Muscle layer of duodenum (tissue), 2 donors: ENCODE measurements at regions not wholly inside any gene's neighbourhood (a gene's known extent, or its start where the extent isn't known, plus 50 kb on each side); places are given as distances from the start of the nearest gene placed in this dataset.

Experiments
- H3K27ac ChIP-seq: one replicate; pipeline ENCODE4 v1.7.0; 2013; ENCODE audit warnings: mild to moderate bottlenecking, low read length
- H3K27me3 ChIP-seq: one replicate; pipeline ENCODE4 v1.7.0; 2013; ENCODE audit warnings: low read depth, mild to moderate bottlenecking, control low read depth, low read length
- H3K36me3 ChIP-seq, 2 donors: one replicate each; pipeline ENCODE4 v1.7.0; 2013; ENCODE audit warnings: low read length in 2 of 2, control low read depth in 1 of 2, mild to moderate bottlenecking in 1 of 2; ENCODE audit not compliant: insufficient read depth in 2 of 2, control insufficient read depth in 1 of 2
- H3K4me1 ChIP-seq, 2 donors: one replicate each; pipeline ENCODE4 v1.7.0; 2013; ENCODE audit warnings: low read length in 2 of 2, mild to moderate bottlenecking in 2 of 2, control low read depth in 1 of 2, moderate library complexity in 1 of 2; ENCODE audit not compliant: insufficient read depth in 2 of 2, control insufficient read depth in 1 of 2
- H3K4me3 ChIP-seq, 2 donors: one replicate each; pipeline ENCODE4 v1.7.0; 2013; ENCODE audit warnings: low read length in 2 of 2, low read depth in 1 of 2, mild to moderate bottlenecking in 1 of 2
- H3K9me3 ChIP-seq, 2 donors: one replicate each; pipeline ENCODE4 v1.7.0; 2013; ENCODE audit warnings: low read length in 2 of 2, control low read depth in 1 of 2, mild to moderate bottlenecking in 1 of 2; ENCODE audit not compliant: control insufficient read depth in 1 of 2
- donor health status: healthy.

DNA sequence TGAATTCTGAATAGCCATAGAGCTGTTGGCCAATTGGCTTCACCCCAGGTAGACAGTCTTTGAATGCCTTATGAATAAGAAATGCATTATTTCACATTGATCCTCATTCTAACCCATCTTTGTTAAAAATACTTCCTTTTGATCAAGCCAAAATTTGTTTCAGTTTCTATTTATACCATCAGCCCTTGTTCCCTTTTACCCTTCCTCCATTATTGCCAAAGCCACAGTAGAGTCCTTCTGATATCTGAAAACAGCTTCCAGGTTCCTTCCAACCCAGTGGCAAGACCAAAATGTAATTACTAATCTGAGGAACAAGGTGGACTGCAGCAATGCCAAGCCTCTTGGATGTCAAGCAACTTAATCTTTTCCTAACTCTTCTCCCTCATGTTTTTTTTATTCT lies 458.8 kb downstream of the BUD13 start:
- H3K4me1 ChIP-seq: peaks cover 0 to 17% of the 10 kb centered on the region in 2 donors
- H3K27me3 ChIP-seq: no peaks in the 10 kb centered on the region

GRCh38 chr11:116312570-116313391 lies 460.0 kb downstream of the BUD13 start:
- no peaks in the 10 kb centered on the region for H3K27me3 ChIP-seq
- no peak overlapping the region for H3K27ac ChIP-seq
- H3K4me1 ChIP-seq: peaks cover 0 to 17% of the 10 kb centered on the region in 2 donors
- no peaks in the 10 kb centered on the region for H3K36me3 ChIP-seq
- no peaks in the 10 kb centered on the region for H3K9me3 ChIP-seq
- peak overlapping the region in 1 of 2 donors; percentile 16 for H3K4me3 ChIP-seq

More for the DNA sequence above, 458.8 kb downstream of the BUD13 start:
- no peaks in the 10 kb centered on the region for H3K9me3 ChIP-seq
- no peaks in the 10 kb centered on the region for H3K36me3 ChIP-seq
- no peak overlapping the region for H3K27ac ChIP-seq
- H3K4me3 ChIP-seq: no peak overlapping the region

GRCh38 chr11:116311206-116311605 lies 461.6 kb downstream of the BUD13 start:
- Histone ChIP-seq H3K27me3 (no peaks in the 10 kb centered on the region), H3K27ac (no peak overlapping the region), H3K4me1 (peaks cover 0 to 17% of the 10 kb centered on the region in 2 donors), H3K9me3 (no peaks in the 10 kb centered on the region), H3K4me3 (no peak overlapping the region), H3K36me3 (no peaks in the 10 kb centered on the region)

DNA sequence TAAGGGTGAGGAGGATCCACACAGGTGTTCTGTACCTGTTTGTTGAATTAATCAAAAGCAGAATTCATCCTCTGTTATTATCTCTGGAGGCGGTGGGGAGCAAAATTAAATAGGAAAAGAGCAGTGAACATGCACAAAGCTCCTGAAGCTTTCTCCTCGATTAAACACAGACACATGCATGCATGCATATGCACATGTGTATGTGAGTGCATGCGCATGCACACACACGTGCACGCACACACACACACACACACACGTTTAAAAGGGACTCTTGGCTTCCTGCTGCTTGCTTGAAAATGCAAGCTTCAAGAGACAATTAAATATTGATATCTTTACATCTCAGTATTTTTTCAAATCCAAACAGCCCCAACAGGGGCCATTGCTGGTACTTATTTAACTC lies 462.1 kb downstream of the BUD13 start:
- H3K4me1 ChIP-seq: peaks cover 0 to 17% of the 10 kb centered on the region in 2 donors
- H3K27me3 ChIP-seq: no peaks in the 10 kb centered on the region
- no peaks in the 10 kb centered on the region for H3K9me3 ChIP-seq
- no peak overlapping the region for H3K4me3 ChIP-seq
- no peak overlapping the region for H3K27ac ChIP-seq
- no peaks in the 10 kb centered on the region for H3K36me3 ChIP-seq

DNA sequence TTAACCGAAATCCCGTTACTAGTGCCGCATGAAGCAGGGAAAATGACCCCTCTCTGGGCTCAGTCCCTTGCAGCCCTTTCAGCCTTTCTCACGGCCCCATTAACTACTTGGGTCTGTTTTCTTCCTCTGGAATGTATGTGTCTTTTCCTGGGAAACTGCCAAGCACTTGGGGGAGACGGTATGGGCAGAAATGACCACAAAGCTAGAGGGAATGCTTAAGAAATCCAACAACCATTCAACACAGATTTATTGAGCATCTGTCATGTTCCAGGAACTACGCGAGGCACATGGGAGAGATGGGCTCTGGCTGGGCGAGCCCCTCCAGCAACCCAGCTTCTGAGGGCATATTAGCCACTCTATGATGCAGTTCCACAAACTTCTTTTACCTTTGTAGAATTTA lies 462.6 kb downstream of the BUD13 start:
- Histone ChIP-seq H3K27ac (no peak overlapping the region), H3K4me3 (no peak overlapping the region), H3K27me3 (no peaks in the 10 kb centered on the region), H3K4me1 (peaks cover 0 to 17% of the 10 kb centered on the region in 2 donors), H3K9me3 (no peaks in the 10 kb centered on the region), H3K36me3 (no peaks in the 10 kb centered on the region)

- H3K4me3 ChIP-seq: no peak overlapping the region
- no peaks in the 10 kb centered on the region for H3K36me3 ChIP-seq
- H3K4me1 ChIP-seq: peaks cover 0 to 17% of the 10 kb centered on the region in 2 donors
- H3K27me3 ChIP-seq: no peaks in the 10 kb centered on the region
- no peaks in the 10 kb centered on the region for H3K9me3 ChIP-seq
- H3K27ac ChIP-seq: no peak overlapping the region
Observed at GRCh38 chr11:116309446-116309845, 463.3 kb downstream of the BUD13 start.

GRCh38 chr11:116302756-116303155 lies 470.0 kb downstream of the BUD13 start:
- no peaks in the 10 kb centered on the region for H3K4me1 ChIP-seq
- H3K27me3 ChIP-seq: no peaks in the 10 kb centered on the region
- H3K4me3 ChIP-seq: no peak overlapping the region
- no peaks in the 10 kb centered on the region for H3K9me3 ChIP-seq
- no peaks in the 10 kb centered on the region for H3K36me3 ChIP-seq
- no peak overlapping the region for H3K27ac ChIP-seq

GRCh38 chr11:116301141-116301540 lies 471.6 kb downstream of the BUD13 start:
- Histone ChIP-seq H3K4me1 (no peaks in the 10 kb centered on the region), H3K27ac (no peak overlapping the region), H3K9me3 (no peaks in the 10 kb centered on the region), H3K36me3 (no peaks in the 10 kb centered on the region), H3K4me3 (no peak overlapping the region), H3K27me3 (no peaks in the 10 kb centered on the region)

DNA sequence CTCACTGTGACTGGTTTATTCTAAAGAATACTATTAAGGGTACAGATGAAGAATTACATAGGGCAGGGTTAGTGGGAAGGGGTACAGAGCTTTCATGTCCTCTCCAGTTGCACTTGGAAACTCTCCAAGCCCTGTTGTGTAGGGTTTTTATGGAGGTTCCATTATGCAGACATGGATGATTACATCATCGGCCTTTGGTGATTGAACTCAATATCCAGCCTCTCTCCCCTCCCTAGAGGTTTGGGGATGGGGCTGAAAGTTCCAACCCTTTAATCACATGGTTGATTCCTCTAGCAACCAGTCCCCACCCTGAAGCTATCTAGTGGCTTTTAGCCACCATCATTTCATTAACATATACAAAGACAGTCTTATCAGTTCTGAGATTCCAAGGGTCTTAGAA lies 472.6 kb downstream of the BUD13 start:
- no peak overlapping the region for H3K27ac ChIP-seq
- no peaks in the 10 kb centered on the region for H3K27me3 ChIP-seq
- no peaks in the 10 kb centered on the region for H3K4me1 ChIP-seq
- H3K9me3 ChIP-seq: no peaks in the 10 kb centered on the region
- H3K4me3 ChIP-seq: no peak overlapping the region
- H3K36me3 ChIP-seq: no peaks in the 10 kb centered on the region

DNA sequence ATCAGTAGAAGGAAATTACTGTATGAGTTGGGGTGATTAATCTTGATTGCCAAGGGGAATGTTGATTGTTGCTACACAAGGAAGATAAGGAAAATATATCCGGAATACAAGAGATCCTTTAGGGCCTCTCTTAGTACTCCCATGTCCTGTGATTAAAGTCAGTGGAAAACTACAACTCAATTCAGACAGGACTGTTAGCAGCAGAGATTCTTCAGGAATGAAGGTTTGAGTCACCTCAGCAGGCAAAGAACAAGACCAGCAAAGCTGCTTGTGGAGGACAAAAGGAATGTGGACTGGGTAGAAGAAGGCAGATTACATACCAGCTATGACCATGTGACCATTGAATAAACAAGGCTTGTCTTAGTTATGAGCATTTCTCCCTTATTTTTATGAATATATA lies 478.2 kb downstream of the BUD13 start:
- Histone ChIP-seq H3K9me3 (peaks cover 0 to 6% of the 10 kb centered on the region in 2 donors), H3K27ac (no peak overlapping the region), H3K4me3 (no peak overlapping the region), H3K27me3 (no peaks in the 10 kb centered on the region), H3K4me1 (no peaks in the 10 kb centered on the region), H3K36me3 (no peaks in the 10 kb centered on the region)

GRCh38 chr11:116287866-116288265 lies 484.9 kb downstream of the BUD13 start:
- H3K4me1 ChIP-seq: no peaks in the 10 kb centered on the region
- no peak overlapping the region for H3K4me3 ChIP-seq
- no peaks in the 10 kb centered on the region for H3K27me3 ChIP-seq

DNA sequence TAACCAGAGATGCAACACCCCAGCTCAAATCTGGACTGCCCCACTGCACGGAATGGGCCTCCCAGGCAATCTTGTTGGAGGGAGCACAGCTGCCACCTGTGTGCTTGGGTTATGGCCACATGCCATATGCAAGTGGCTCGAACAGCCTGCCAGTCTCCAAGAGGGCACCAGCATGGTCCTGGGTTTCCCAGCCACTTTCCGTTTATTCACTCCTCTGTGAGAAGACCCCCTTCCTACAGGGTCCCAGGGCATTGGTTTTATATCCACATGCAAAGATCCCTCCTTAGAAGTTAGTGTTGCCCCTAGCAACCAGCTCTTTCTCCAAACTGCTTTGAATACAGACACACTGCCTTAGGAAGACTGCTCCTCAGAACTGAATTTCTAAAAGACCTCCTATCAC lies 487.8 kb downstream of the BUD13 start:
- Histone ChIP-seq H3K27me3 (no peaks in the 10 kb centered on the region), H3K4me3 (no peak overlapping the region), H3K27ac (no peak overlapping the region), H3K36me3 (no peaks in the 10 kb centered on the region), H3K9me3 (peaks cover 0 to 10% of the 10 kb centered on the region in 2 donors), H3K4me1 (no peaks in the 10 kb centered on the region)

More at GRCh38 chr11:116287866-116288265, 484.9 kb downstream of the BUD13 start:
- Histone ChIP-seq H3K9me3 (peaks cover 0 to 12% of the 10 kb centered on the region in 2 donors), H3K27ac (no peak overlapping the region), H3K36me3 (no peaks in the 10 kb centered on the region)
